ENCODE measurements at regions not wholly inside any gene's neighbourhood (a gene's known extent, or its start where the extent isn't known, plus 50 kb on each side); places are given as distances from the start of the nearest gene placed in this dataset.

DNA sequence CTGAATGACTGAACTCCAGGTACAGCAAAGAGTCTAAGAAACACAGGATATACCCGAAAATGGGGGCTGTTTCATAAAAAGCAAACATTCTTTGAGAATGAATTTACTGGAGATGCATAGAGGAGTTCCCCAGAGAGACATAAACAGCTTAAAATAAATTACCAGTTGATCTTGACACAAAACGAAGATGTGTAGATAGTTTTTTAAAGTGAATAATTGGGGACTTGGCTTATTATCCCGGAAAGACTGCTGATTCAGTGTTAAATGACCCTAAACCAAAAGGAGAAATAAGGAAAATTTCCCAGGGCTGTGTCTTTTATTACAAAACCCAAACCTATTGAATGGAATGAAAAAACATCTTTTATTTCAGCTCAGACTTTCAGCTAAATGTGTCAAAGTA lies 1052.8 kb upstream of the TMEM132C start:
- TF ChIP-seq CTCF (IDR thresholded peaks at IDR 0.05), result no peak
- TF ChIP-seq POLR2A (IDR thresholded peaks at IDR 0.05; ENCODE audit: low read depth), result no peak
